GM20000 (cell line): ENCODE measurements at regions not wholly inside any gene's neighbourhood (a gene's known extent, or its start where the extent isn't known, plus 50 kb on each side); places are given as distances from the start of the nearest gene placed in this dataset.

Source experiments
- DNase-seq: peaks from one replicate; pipeline ENCODE4 v3.0.0; 2012; ENCODE audit warnings: low spot score
- CTCF ChIP-seq: IDR thresholded peaks from 2 replicates; pipeline ENCODE4 v1.5.1; 2012; ENCODE audit warnings: mild to moderate bottlenecking, control low read depth; ENCODE audit errors: extremely low read depth, missing control alignments

DNA sequence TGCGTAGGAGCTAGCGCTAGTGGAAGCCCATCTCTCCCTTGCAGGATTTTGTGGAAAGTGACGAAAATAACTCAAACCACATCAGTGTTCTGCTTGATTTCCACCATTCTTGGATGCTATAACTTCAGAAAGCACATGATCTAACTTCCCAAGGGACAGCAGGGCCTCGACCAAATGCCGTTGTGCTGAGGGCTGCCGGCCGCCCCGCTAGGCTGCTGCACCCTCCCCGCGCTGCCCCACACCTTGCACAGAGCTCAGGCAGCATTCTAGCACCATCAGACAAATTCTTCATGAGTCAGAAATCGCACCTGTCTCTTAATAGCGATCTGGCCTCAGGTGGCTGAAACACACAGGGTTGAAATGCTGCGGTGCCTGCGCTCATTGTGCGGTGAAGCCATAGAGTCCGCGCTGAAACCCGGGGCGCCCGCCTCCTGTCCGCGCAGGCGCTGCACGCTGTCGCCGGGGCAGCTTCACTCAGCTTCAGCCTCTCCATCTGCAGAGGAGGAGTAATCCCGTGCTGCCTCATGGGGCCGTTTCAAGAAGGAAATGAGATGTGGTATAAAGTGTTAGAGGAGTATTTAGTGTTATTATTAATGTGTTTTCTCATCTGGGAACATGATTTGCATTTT is 59.2 kb upstream of the B3GAT1 start:
- no peak for DNase-seq
- TF ChIP-seq CTCF: no peak

DNA sequence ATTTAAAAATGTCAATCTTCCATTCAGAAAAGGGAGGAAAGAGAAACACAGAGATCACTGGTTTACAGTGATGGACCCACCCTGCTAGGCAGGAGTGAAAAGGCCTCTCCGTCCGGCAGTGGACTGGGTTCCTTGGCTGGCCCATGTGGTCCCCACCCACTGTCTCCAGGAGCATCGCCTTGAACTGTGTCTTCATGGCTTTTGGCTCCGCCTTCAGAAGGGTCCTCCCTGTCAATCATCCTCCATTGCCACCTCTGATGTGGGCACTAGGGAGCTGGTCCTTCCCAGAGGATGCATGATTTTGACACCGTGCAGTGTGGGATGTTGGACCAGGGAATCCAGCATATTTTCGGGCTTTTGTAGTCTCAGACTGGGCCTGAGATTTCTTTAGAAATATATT is 58.2 kb upstream of the B3GAT1 start:
- no peak for TF ChIP-seq CTCF
- DNase-seq: no peak

GRCh38 chr11:134469627-134470026 is 57.6 kb upstream of the B3GAT1 start:
- DNase-seq: no peak
- no peak for TF ChIP-seq CTCF

DNA sequence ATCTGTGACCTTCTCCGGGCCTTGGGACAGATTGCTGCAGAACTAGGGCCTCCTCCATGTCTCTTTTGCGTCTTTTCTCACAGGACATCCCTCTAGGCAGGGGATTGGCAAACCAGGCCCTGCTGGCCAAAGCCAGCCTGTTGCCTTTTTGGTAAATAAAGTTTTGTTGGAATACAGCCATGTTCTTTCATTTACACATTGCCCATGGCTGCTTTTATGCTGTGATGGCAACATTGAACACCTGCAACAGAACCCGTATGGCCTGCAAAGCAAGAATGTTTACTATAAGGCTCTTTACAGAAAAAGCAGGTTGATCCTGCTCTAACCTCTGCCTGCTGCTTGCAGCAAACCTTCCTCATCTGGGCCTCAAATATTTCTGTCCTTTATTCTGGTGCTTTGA is 56.8 kb upstream of the B3GAT1 start:
- no peak for TF ChIP-seq CTCF
- no peak for DNase-seq

DNA sequence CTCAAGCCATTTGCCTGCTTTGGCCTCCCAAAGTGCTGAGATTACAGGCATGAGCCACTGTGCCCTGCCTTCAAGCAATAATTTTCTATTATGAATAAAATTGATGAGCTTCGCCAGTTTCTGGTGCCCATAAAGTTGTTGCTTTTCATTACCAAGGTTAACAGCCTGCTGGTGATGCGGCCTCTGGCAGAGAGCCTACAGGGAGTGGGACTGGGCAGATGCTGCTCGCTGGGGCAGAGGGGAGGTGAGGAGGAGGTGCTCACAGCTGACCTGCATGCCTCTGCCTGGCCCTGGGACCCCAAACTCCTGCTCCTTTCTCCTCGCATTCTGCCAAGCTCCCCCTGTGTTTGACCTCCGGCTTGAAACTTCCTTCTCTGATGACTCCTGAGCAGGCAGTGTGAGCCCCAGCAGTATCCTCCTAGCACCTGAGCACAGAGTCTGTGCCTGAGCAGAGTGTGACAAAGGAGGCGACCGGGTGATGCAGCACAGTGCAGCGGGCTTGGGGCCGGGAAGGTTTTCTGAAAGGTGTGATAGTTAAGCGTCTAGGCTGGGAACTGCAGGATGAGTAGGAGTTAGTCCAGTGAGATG is 56.1 kb upstream of the B3GAT1 start:
- no peak for TF ChIP-seq CTCF
- no peak for DNase-seq

DNA sequence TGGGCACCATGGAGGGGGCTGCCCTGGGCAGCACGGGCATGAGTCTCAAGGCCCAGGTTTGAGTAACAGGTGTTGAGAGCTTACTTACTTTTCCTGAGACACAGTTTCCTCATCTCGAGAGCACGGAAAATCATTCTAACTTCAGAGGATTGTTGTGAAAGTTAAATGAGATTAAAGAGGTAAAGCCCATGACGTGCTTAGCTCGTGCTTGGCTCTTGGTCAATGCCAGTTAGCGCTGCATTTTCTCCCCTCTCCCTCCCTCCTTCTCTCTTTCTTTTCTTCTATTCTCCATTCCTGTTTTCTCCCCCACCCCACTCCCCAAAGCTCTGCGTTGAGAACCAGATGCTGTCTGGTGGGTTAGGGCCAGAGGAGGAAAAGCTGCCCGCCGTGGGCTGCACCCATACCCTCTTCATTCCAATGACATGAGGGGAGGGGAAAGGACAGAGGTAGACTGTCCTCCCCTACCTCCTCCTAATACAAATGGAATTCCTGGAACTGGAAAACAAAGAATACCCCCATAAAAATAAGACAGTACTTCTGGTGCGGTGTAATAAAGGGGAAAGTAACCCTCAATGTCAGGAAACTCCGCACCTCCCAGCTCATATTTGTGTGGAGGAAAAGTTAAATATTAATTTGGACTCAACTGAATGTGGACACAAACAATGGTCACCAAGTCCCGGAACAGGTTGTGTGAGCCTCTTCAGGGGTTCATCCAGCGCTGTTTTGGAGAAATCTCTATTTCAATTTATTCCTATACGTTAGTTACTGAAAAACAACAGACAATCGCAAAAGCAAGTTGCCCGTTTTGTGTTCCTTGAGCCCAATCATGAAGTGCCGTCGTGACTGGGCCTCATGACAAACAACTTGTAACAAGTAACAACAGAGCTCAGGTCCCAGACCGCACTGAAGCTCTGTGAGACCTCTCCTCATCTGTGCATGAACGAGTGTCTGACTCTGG is 54.8 kb upstream of the B3GAT1 start:
- no peak for DNase-seq
- no peak for TF ChIP-seq CTCF

GRCh38 chr11:134466156-134466555 is 54.1 kb upstream of the B3GAT1 start:
- no peak for DNase-seq
- TF ChIP-seq CTCF: no peak
